ENCODE measurements at regions not wholly inside any gene's neighbourhood (a gene's known extent, or its start where the extent isn't known, plus 50 kb on each side); places are given as distances from the start of the nearest gene placed in this dataset.

DNA sequence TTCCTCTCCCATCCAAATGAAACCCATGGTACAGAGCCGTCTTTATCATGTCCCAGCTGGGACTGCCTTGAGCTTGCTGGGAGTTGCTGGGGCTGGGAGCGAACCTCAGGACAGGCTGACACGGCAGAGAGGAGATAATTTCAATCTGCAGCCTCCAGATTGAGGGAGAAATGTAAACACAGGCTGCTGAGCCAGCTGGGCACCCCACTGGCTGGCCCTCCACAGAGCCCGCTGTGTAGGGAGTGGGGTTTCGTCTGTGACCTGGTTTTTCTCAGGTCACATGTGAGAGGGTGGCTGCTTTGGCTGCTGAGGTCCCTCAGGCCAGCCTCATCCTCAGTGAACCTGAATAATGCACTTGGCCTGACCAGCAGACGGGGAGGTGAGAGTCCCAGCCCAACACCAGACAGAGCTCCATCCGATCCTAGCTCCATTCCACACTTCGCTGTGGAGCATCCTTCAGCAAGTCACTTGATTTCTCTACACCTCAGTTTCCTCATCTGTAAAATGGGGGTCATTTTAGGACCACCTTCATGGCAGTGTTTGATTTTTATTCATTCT is 121.6 kb upstream of the MRPS22 start:
- peak; percentile 91 for FAIRE-seq
- peak overlapping the region; percentile 64; the same call in 1 of the 2 replicates for H2AFZ ChIP-seq (ENCODE audit: low read depth, low read length)
- TF ChIP-seq ARID1B (IDR thresholded peaks at IDR 0.05) (peak; percentile 99), ZNF224 (CRISPR knock-in tag; IDR thresholded peaks at IDR 0.05) (no peak), L3MBTL2 (IDR thresholded peaks at IDR 0.05) (peak; percentile 15; the same call in 1 of the 2 replicates), ZC3H8 (IDR thresholded peaks at IDR 0.05) (no peak), ZNF785 (CRISPR knock-in tag; IDR thresholded peaks at IDR 0.05) (no peak), HDAC2 (IDR thresholded peaks at IDR 0.05) (peak; percentile 90), TOE1 (IDR thresholded peaks at IDR 0.05; ENCODE audit: borderline replicate concordance) (peak; percentile 46; the same call in 1 of the 2 replicates), TOE1 (CRISPR knock-in tag; IDR thresholded peaks at IDR 0.05; ENCODE audit: borderline replicate concordance, low read depth) (no peak), MYNN (IDR thresholded peaks at IDR 0.05) (peak; percentile 86), MYNN (CRISPR knock-in tag; IDR thresholded peaks at IDR 0.05) (no peak), ETS2 (tag; IDR thresholded peaks at IDR 0.05; ENCODE audit: borderline replicate concordance, poor library complexity, severe bottlenecking) (no peak), FUS (optimal IDR thresholded peaks at IDR 0.05; ENCODE audit: low read depth, low read length) (no peak), PYGO2 (tag; IDR thresholded peaks at IDR 0.05) (0 out of 2 replicates have a peak, but pooled peaks have one; percentile 46), TAF1 (IDR thresholded peaks at IDR 0.05; ENCODE audit: control insufficient read depth, extremely low read depth, insufficient read depth, low read length, severe bottlenecking) (peak; percentile 57), TCF7 (IDR thresholded peaks at IDR 0.05; ENCODE audit: borderline replicate concordance) (0 out of 2 replicates have a peak, but pooled peaks have one; percentile 53), RBM14 (IDR thresholded peaks at IDR 0.05; ENCODE audit: borderline replicate concordance, insufficient read depth, low read depth, low read length) (no peak)
- TF ChIP-seq, protein P1, sequence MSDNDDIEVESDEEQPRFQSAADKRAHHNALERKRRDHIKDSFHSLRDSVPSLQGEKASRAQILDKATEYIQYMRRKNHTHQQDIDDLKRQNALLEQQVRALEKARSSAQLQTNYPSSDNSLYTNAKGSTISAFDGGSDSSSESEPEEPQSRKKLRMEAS (CRISPR knock-in tag; IDR thresholded peaks at IDR 0.05): peak; percentile 56
- TF ChIP-seq, protein P2, sequence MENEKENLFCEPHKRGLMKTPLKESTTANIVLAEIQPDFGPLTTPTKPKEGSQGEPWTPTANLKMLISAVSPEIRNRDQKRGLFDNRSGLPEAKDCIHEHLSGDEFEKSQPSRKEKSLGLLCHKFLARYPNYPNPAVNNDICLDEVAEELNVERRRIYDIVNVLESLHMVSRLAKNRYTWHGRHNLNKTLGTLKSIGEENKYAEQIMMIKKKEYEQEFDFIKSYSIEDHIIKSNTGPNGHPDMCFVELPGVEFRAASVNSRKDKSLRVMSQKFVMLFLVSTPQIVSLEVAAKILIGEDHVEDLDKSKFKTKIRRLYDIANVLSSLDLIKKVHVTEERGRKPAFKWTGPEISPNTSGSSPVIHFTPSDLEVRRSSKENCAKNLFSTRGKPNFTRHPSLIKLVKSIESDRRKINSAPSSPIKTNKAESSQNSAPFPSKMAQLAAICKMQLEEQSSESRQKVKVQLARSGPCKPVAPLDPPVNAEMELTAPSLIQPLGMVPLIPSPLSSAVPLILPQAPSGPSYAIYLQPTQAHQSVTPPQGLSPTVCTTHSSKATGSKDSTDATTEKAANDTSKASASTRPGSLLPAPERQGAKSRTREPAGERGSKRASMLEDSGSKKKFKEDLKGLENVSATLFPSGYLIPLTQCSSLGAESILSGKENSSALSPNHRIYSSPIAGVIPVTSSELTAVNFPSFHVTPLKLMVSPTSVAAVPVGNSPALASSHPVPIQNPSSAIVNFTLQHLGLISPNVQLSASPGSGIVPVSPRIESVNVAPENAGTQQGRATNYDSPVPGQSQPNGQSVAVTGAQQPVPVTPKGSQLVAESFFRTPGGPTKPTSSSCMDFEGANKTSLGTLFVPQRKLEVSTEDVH (IDR thresholded peaks at IDR 0.05; ENCODE audit: low read depth, partially characterized antibody): no peak
- TF ChIP-seq, protein P3, sequence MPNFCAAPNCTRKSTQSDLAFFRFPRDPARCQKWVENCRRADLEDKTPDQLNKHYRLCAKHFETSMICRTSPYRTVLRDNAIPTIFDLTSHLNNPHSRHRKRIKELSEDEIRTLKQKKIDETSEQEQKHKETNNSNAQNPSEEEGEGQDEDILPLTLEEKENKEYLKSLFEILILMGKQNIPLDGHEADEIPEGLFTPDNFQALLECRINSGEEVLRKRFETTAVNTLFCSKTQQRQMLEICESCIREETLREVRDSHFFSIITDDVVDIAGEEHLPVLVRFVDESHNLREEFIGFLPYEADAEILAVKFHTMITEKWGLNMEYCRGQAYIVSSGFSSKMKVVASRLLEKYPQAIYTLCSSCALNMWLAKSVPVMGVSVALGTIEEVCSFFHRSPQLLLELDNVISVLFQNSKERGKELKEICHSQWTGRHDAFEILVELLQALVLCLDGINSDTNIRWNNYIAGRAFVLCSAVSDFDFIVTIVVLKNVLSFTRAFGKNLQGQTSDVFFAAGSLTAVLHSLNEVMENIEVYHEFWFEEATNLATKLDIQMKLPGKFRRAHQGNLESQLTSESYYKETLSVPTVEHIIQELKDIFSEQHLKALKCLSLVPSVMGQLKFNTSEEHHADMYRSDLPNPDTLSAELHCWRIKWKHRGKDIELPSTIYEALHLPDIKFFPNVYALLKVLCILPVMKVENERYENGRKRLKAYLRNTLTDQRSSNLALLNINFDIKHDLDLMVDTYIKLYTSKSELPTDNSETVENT (CRISPR knock-in tag; IDR thresholded peaks at IDR 0.05): no peak

More for the DNA sequence above, 121.6 kb upstream of the MRPS22 start:
- Histone ChIP-seq H3K27me3 (ENCODE audit: control insufficient read depth in 2 of 2, insufficient read depth in 2 of 2, low read length in 2 of 2) (no peaks in the 10 kb centered on the region), H3K36me3 (ENCODE audit: control insufficient read depth, insufficient read depth, low read length) (no peaks in the 10 kb centered on the region), H3K9me3 (replicated peaks; ENCODE audit: control insufficient read depth, insufficient read depth, low read depth, low read length) (no peaks in the 10 kb centered on the region), H3K4me1 (replicated peaks in 1 of 2; ENCODE audit: control insufficient read depth in 2 of 2, insufficient read depth in 2 of 2, low read length in 2 of 2) (peaks cover 11 to 15% of the 10 kb centered on the region in 2 experiments; a peak in 3 of 5 replicates), H3K9me1 (ENCODE audit: control insufficient read depth, insufficient read depth, low read length) (no peaks in the 10 kb centered on the region), H3K9ac (ENCODE audit: insufficient read depth in 1 of 2, low read depth in 2 of 2, low read length in 2 of 2) (no peak overlapping the region), H3K4me2 (ENCODE audit: insufficient read depth, low read length) (peak overlapping the region; percentile 34), H3K79me2 (ENCODE audit: control insufficient read depth, insufficient read depth, low read length) (no peaks in the 10 kb centered on the region), H4K20me1 (replicated peaks; ENCODE audit: control insufficient read depth, insufficient read depth, low read length) (no peaks in the 10 kb centered on the region), H3K27ac (ENCODE audit: extremely low read depth, low read depth, low read length) (no peak overlapping the region), H3K4me3 (no peak overlapping the region)
- CTCF ChIA-PET (ENCODE audit: low intra/inter-chr PET ratio): no interaction called here
- in situ Hi-C loops (cut with MboI): no loop called here
- intact Hi-C loops (cut with micrococcal nuclease): loop anchor here (1.0 to 10.0 kb wide), 2 partner anchors 77 to 103 kb away; no protein-coding TSS in a partner anchor
- DNase-seq (ENCODE audit: extremely low read depth in 1 of 4, low spot score in 3 of 4) (peak; percentile 36 to 92 (median 67)), ATAC-seq (peak; percentile 96)
- BruUV-seq (replicated peaks): no TSS peak
- POLR2A ChIA-PET: interaction anchor here (0.6 to 1.2 kb wide), 4 partner anchors 9 to 253 kb away, joined by 3 to 4 read pairs (median 3); no protein-coding TSS in a partner anchor
- 5% methylated on average over 8 of the region's 8 CpGs for WGBS (ENCODE audit: insufficient coverage, low coverage, missing lambda C conversion rate)
